GM19328 (cell line): ENCODE measurements at regions not wholly inside any gene's neighbourhood (a gene's known extent, or its start where the extent isn't known, plus 50 kb on each side); places are given as distances from the start of the nearest gene placed in this dataset.
"Not testable (repeated sequence)": the region's sequence is repeated elsewhere in the genome, so short reads cannot be mapped to it uniquely, and the experiment has no call there.

ENCODE experiments used
- ATAC-seq: cut with Tn5 transposase; IDR thresholded peaks from one replicate; pipeline ENCODE4 v1.9.1; 2021; ENCODE audit warnings: mild to moderate bottlenecking, moderate library complexity; ENCODE audit not compliant: unreplicated experiment

- ATAC-seq: no peak
Observed at GRCh38 chr14:81738946-81739659, 205.4 kb upstream of the SEL1L start.

DNA sequence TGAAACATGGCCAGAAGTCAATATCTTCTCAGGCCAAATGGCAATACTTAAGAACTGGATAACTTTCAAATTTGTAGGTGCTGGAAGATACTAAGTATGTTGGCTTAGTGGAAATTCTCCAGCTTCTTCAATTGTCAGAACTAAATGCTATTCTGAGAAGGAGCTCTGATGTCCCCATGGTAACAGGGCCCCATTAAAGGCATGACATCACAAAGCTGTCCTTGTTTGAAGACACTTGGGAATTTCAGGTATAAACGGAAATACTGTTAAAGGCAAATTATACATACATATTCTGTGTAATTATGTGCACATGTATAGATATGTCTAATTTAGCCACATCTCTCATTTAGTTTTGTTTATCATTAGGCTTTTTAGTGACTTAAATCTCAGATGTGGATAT lies 210.0 kb upstream of the SEL1L start:
- ATAC-seq: no peak

DNA sequence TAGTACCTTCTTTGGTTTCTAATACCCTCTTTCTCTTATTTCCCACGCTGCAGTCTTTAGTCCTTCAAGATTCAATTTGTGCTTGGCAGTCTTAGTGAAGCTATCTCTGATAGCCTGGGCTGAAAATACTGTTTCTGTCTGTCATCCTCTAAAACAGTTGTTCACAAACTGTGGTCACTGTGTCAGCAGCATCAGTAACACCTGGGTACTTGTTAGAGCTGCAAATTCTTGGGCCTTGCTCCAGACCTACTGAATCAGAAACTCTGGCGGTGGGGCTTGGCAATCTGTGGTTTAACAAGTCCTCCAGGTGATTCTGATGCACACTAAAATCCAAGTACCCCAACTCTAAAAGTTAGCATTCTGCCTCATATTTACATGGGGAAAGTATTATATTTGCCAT lies 217.5 kb upstream of the SEL1L start:
- ATAC-seq: no peak

DNA sequence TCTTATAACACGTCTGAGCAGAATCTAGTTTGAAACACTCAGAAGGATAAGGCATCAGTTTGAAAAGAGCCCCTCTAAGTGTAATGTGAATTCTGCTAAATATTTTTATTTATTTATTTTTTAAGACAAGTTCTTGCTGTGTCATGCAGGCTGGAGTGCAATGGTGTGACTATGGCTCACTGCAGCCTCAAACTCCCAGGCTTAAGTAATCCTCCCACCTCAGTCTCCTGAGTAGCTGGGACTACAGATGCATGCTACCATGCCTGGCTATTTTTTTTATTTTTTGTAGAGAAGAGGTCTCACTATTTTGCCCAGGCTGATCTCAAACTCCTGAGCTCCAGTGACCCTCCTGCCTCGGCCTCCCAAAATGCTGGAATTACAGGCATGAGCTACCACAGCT lies 225.9 kb upstream of the SEL1L start:
- ATAC-seq: no peak

DNA sequence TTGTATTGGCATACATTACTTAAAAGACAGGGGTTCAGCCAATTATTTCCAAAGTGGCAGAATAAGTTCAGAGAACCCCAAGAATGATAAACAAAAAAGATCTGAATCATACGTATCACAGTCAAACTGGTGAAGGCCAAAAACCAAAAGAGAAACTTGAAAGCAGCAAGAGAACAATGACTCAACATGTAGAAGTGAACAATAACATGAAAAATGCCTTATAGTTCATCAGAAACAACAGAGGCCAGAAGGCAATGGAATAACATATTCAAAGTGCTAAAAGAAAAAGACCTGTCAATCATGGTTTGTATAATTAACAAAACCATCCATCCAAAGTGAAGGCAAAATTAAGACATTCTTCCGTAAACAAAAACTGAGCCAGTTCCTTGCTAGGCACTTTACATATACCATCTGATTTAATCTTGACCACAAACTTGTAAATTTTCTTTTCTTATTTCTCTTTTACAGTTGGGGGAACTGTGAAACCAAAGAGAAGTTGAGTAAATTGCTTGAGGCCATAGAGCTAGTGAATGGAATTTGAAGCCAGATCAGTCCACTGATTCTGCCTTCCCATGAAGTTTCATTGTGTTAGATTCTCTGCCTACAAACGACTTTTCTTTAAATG lies 232.1 kb upstream of the SEL1L start:
- ATAC-seq: no peak

- no peak for ATAC-seq
Observed at GRCh38 chr14:81766321-81766915, 232.8 kb upstream of the SEL1L start.

- ATAC-seq: no peak
Observed at GRCh38 chr14:81767266-81767995, 233.8 kb upstream of the SEL1L start.

- no peak for ATAC-seq
Observed at GRCh38 chr14:81771651-81772275, 238.1 kb upstream of the SEL1L start.

- ATAC-seq: no peak
Observed at GRCh38 chr14:81772381-81772780, 238.7 kb upstream of the SEL1L start.

GRCh38 chr14:81776531-81776930 lies 242.9 kb upstream of the SEL1L start:
- no peak for ATAC-seq

DNA sequence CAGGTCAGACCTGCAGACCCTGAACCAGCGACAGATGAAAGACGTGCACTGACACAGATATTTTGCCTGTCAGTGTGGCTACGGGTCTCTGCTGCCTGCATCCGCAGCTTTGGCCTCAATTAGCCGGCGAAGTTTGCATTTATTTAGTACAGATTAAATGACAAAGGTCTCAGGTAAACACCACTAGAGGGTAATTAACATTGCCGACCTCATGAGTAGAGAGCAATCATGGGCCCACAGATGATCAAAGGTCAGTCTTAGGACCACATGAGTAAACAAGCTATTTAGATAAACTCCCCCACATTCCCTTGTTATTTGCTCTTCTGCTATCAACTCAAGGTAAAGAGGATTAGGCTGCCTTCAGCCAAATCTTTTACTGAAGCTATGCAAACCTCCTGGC lies 248.1 kb upstream of the SEL1L start:
- ATAC-seq: not testable (repeated sequence)

- ATAC-seq: no peak
Observed at GRCh38 chr14:81784084-81784483, 250.4 kb upstream of the SEL1L start.

GRCh38 chr14:81797315-81797714 lies 263.7 kb upstream of the SEL1L start:
- ATAC-seq: no peak

DNA sequence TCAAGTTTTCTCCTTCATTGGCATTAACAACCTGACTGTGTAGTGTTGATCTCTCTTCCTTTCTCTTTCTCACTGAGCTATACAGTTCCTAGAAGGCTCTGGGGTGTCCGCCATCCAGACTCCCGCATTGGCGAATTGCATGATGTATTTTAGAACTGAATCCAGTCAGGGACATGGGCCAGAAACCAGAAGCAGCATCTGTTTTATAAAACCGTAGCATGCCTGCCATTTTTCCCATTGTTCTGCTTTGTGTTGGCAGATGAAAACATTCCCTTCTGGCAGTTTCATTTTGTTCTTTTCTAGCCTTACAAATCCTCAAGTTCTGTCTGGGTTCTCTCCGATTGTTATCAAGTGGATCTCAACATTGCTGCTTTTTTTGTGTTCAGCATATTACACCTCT lies 268.3 kb upstream of the SEL1L start:
- ATAC-seq: no peak

DNA sequence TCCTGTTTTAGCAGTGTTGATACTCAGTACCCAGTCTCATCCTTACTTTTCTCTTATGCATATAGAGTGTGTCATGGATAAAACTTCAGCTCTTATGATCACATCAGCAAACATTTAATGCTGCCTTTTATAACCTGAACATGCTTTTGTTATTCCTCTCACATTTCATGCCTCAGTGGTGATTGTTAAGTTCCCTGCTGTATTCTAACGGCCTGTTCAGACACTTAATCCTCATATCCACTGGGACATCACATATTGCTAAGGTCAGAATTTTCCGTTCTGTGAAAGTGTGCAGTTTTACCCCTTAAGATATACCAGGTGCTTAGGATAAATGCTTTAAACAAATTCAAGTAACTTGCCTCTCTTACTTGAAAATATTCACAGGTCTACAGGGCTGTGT lies 268.7 kb upstream of the SEL1L start:
- ATAC-seq: no peak

DNA sequence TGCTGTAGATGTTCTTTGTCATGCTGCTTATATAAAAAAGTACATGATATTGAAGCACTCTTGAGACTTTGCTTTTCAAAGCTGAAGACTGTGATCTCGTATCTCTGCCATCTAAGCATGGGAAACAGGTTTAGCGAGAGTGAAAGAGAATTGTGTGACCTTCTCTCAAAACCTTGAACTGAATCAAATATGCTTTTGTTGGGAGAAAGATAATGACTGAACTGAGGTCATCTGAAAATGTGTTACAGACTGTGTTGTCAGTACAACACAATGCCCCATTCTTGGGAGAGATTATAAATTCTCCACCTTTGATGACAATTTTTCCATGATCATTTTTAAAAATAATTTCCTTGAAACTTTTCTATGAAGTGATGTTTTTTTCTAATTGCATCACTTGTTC lies 272.1 kb upstream of the SEL1L start:
- ATAC-seq: no peak

DNA sequence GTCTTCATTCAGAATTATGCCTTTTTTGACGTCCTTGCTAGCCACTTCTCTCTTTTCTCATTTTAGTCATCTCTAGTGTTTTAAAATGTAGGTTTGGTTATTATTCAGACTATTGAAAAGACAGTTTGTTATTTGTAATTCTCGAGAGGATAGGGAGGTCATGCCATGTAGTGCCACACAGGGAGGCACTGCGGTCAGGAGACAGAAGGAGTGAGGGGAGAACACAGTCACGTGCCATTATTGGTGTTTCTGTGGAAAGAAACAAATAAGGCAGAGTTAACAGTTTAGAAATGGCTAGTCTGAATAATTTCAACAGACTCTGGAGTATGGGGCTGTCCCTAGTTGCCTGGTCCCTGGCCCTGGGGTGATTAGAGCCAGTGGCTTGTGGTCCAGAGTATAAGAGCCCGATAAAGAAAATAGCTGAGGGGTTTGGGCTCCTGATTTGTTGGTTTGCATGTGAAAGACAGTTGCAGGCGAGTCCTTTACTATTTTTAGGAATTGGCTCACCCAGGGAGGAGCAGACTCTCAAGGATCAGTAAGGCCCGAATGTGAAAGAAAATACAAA lies 278.1 kb upstream of the SEL1L start:
- no peak for ATAC-seq

DNA sequence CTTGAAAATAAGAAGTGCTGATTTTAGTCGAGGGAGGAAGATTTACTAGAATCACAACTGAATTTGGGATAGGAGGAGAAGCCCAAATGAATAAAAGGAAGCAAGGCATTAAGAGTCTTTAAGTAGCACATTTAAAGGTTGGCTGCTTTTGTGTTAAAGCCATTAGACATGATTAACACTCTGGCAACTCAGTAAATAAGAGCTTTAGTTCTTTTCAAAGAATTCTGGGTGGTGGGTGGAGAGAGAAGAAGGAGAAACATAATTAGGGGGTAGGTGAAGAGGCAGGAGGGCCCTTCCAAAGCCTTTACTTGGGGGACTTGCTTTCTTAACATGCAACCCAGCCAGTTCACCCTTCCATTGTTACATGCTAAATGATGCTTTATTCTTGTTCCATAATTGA lies 284.6 kb upstream of the SEL1L start:
- no peak for ATAC-seq

DNA sequence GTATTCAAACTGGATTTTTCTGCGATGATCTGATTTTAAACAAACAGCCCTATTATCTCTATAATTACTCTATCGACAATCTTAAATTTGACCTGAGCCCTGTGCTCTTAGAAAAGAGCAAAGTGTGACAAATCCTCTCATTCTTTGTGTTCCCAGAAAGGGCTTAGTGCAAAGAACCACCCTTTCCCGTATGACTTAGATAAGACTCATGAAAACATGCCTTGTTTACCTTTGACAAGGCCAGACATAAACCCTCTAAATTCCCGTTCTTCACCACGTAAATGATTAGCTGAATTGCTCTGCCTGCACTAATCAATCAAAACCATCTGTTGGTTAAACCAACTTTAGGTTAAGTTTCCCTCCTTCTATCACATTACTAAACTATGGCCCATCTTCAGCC lies 285.7 kb upstream of the SEL1L start:
- no peak for ATAC-seq

- no peak for ATAC-seq
Observed at GRCh38 chr14:81819910-81820309, 286.3 kb upstream of the SEL1L start.

GRCh38 chr14:81826081-81826480 lies 292.4 kb upstream of the SEL1L start:
- ATAC-seq: no peak
